ENCODE measurements at regions not wholly inside any gene's neighbourhood (a gene's known extent, or its start where the extent isn't known, plus 50 kb on each side); places are given as distances from the start of the nearest gene placed in this dataset.

GRCh38 chr6:8225113-8225512 is 122.8 kb upstream of the EEF1E1 start:
- no peaks in the 10 kb centered on the region for H3K27me3 ChIP-seq
- H3K4me3 ChIP-seq = no peak overlapping the region
- no peak overlapping the region for H3K27ac ChIP-seq
- no peaks in the 10 kb centered on the region for H3K4me1 ChIP-seq
- 94 to 96% methylated on average over 5 of the region's 5 CpGs for WGBS, 2 donors
- H3K36me3 ChIP-seq = no peaks in the 10 kb centered on the region
- TF ChIP-seq EP300 (IDR thresholded peaks at IDR 0.05) = no peak
- no peak for TF ChIP-seq POLR2AphosphoS5 (IDR thresholded peaks at IDR 0.05)
- TF ChIP-seq, protein P1, sequence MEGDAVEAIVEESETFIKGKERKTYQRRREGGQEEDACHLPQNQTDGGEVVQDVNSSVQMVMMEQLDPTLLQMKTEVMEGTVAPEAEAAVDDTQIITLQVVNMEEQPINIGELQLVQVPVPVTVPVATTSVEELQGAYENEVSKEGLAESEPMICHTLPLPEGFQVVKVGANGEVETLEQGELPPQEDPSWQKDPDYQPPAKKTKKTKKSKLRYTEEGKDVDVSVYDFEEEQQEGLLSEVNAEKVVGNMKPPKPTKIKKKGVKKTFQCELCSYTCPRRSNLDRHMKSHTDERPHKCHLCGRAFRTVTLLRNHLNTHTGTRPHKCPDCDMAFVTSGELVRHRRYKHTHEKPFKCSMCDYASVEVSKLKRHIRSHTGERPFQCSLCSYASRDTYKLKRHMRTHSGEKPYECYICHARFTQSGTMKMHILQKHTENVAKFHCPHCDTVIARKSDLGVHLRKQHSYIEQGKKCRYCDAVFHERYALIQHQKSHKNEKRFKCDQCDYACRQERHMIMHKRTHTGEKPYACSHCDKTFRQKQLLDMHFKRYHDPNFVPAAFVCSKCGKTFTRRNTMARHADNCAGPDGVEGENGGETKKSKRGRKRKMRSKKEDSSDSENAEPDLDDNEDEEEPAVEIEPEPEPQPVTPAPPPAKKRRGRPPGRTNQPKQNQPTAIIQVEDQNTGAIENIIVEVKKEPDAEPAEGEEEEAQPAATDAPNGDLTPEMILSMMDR (IDR thresholded peaks at IDR 0.05) = no peak
- TF ChIP-seq POLR2A (IDR thresholded peaks at IDR 0.05) = no peak
- no peaks in the 10 kb centered on the region for H3K9me3 ChIP-seq
- ATAC-seq (ENCODE audit: low FRiP score in 2 of 2) (no peak), DNase-seq (no peak)

DNA sequence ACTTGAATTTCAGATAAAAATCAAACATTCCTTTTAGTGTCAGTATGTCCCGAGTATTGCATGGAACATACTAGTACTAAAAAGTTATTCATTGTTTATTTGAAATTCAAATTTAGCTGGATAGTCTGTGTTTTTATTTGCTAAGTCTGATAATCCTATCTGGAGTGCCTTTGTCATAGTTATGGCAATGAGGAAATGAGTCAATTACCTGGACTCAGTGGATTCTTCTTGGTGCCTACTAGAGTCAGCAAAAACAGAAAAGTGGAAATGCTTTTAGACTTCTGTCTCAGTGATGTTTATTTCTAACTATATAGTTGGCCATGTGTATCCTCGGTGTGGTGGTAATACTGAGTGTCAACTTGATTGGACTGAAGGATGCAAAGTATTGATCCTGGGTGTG is 121.3 kb upstream of the EEF1E1 start:
- TF ChIP-seq POLR2A (IDR thresholded peaks at IDR 0.05) = no peak
- TF ChIP-seq POLR2AphosphoS5 (IDR thresholded peaks at IDR 0.05) = no peak
- TF ChIP-seq EP300 (IDR thresholded peaks at IDR 0.05) = no peak
- TF ChIP-seq, protein P1 (IDR thresholded peaks at IDR 0.05) = no peak
- Histone ChIP-seq H3K9me3 (no peaks in the 10 kb centered on the region), H3K27me3 (no peaks in the 10 kb centered on the region), H3K4me3 (no peak overlapping the region), H3K27ac (no peak overlapping the region), H3K4me1 (no peaks in the 10 kb centered on the region), H3K36me3 (no peaks in the 10 kb centered on the region)
- no peak for ATAC-seq (ENCODE audit: low FRiP score in 2 of 2)
- 80 to 86% methylated on average over 2 of the region's 2 CpGs for whole genome bisulfite sequencing, 2 donors
- DNase-seq = no peak

DNA sequence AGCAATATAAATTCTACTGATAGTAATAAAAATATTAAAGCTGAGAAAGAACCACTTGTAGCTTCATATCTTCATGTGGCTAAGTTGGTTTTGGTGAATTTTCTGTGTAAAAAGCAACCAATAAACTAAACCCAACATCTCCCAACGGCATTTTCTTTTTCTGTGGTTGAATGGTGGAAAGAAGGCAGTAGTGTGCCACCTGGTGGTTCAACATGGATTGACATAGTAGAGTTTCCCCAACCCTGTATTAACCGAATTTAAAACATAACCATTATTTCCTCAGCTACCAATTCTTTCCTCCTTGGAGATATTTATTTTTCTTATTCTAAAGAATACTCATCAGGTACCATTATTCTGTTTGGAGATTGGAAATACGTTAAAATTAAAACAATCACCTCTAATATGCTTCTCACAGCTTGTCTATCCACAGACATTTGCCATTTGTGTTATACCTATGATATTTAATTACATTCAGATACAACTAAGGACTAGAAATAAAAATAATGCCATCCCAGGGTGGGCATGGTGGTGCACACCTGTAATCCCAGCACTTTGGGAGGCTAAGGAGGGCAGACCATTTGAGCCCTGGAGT is 117.1 kb upstream of the EEF1E1 start:
- H3K27ac ChIP-seq = no peak overlapping the region
- DNase-seq = peak in 1 of 2 donors; percentile 27
- WGBS, 2 donors = 1 to 3% methylated on average over 3 of the region's 3 CpGs

GRCh38 chr6:8218861-8219260 is 116.5 kb upstream of the EEF1E1 start:
- no peak for TF ChIP-seq POLR2A (IDR thresholded peaks at IDR 0.05)
- TF ChIP-seq, protein P1 (IDR thresholded peaks at IDR 0.05) = no peak
- Histone ChIP-seq H3K4me3 (no peak overlapping the region), H3K27ac (no peak overlapping the region), H3K27me3 (no peaks in the 10 kb centered on the region), H3K36me3 (no peaks in the 10 kb centered on the region), H3K4me1 (no peaks in the 10 kb centered on the region), H3K9me3 (no peaks in the 10 kb centered on the region)
- 68 to 72% methylated on average over 5 of the region's 5 CpGs for WGBS, 2 donors
- no peak for DNase-seq
- no peak for ATAC-seq (ENCODE audit: low FRiP score in 2 of 2)

More for the DNA sequence above, 117.1 kb upstream of the EEF1E1 start:
- peak in 1 of 2 donors; percentile 83 for ATAC-seq (ENCODE audit: low FRiP score in 2 of 2)
- Histone ChIP-seq H3K4me1 (no peaks in the 10 kb centered on the region), H3K9me3 (no peaks in the 10 kb centered on the region), H3K27me3 (no peaks in the 10 kb centered on the region), H3K36me3 (no peaks in the 10 kb centered on the region), H3K4me3 (no peak overlapping the region)
- TF ChIP-seq POLR2A (IDR thresholded peaks at IDR 0.05) = no peak
- TF ChIP-seq, protein P1 (IDR thresholded peaks at IDR 0.05) = peak; percentile 53 to 82 (median 64)
- no peak for TF ChIP-seq POLR2AphosphoS5 (IDR thresholded peaks at IDR 0.05)
- no peak for TF ChIP-seq EP300 (IDR thresholded peaks at IDR 0.05)

DNA sequence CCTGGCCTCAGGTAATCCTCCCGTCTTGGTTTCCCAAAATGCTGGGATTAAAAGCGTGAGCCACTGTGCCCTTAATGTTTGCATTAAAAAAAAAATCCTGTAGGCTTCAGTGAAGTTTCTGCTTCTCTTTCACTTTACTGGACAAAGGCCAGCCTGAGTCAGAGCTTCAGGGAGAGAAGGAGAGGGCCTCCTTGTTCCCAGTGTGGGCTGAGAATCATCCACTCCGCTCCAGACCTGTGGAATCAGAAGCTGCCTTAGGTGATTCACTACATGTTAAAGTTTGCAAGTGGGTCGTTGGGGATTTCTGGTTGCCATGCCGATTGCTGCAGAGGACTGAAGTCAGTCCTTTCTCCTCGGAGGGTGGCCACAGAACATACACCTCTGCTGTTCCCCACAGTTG is 113.3 kb upstream of the EEF1E1 start:
- Histone ChIP-seq H3K9me3 (no peaks in the 10 kb centered on the region), H3K4me3 (no peak overlapping the region), H3K27ac (no peak overlapping the region), H3K4me1 (no peaks in the 10 kb centered on the region), H3K36me3 (no peaks in the 10 kb centered on the region), H3K27me3 (no peaks in the 10 kb centered on the region)
- TF ChIP-seq POLR2A (IDR thresholded peaks at IDR 0.05) (no peak), EP300 (IDR thresholded peaks at IDR 0.05) (no peak), POLR2AphosphoS5 (IDR thresholded peaks at IDR 0.05) (no peak)
- TF ChIP-seq, protein P1 (IDR thresholded peaks at IDR 0.05) = no peak
- no peak for DNase-seq
- ATAC-seq (ENCODE audit: low FRiP score in 2 of 2) = no peak
- 64 to 74% methylated on average over 6 of the region's 6 CpGs for WGBS, 2 donors
